ENCODE measurements at regions not wholly inside any gene's neighbourhood (a gene's known extent, or its start where the extent isn't known, plus 50 kb on each side); places are given as distances from the start of the nearest gene placed in this dataset.

GRCh38 chr5:88545338-88545737 lies 276.7 kb upstream of the TMEM161B start:
- CTCF ChIA-PET, result no interaction called here
- H3K4me3 ChIP-seq (ENCODE audit: low read depth, low read length), result no peak overlapping the region
- POLR2A ChIA-PET, result no interaction called here
- no peaks in the 10 kb centered on the region for H3K27me3 ChIP-seq (ENCODE audit: control insufficient read depth, insufficient read depth, low read length)
- H3K36me3 ChIP-seq (ENCODE audit: control insufficient read depth, insufficient read depth, low read length), result no peaks in the 10 kb centered on the region
- no peak for TF ChIP-seq CTCF (IDR thresholded peaks at IDR 0.05; ENCODE audit: insufficient read depth, low read depth, low read length)
- no peak for DNase-seq (ENCODE audit: low read depth)

- ChIA-PET POLR2A (no interaction called here), CTCF (no interaction called here)
Measured at GRCh38 chr5:88544671-88545070, 276.0 kb upstream of the TMEM161B start.

GRCh38 chr5:88544136-88544645 lies 275.5 kb upstream of the TMEM161B start:
- no peaks in the 10 kb centered on the region for H3K36me3 ChIP-seq (ENCODE audit: control insufficient read depth, insufficient read depth, low read length)
- no peak overlapping the region for H3K4me3 ChIP-seq (ENCODE audit: low read depth, low read length)
- no peak for DNase-seq (ENCODE audit: low read depth)
- CTCF ChIA-PET, result no interaction called here
- TF ChIP-seq CTCF (IDR thresholded peaks at IDR 0.05; ENCODE audit: insufficient read depth, low read depth, low read length), result no peak
- POLR2A ChIA-PET, result no interaction called here
- no peaks in the 10 kb centered on the region for H3K27me3 ChIP-seq (ENCODE audit: control insufficient read depth, insufficient read depth, low read length)

More at GRCh38 chr5:88544671-88545070, 276.0 kb upstream of the TMEM161B start:
- DNase-seq (ENCODE audit: low read depth), result no peak
- no peaks in the 10 kb centered on the region for H3K36me3 ChIP-seq (ENCODE audit: control insufficient read depth, insufficient read depth, low read length)
- no peak overlapping the region for H3K4me3 ChIP-seq (ENCODE audit: low read depth, low read length)
- H3K27me3 ChIP-seq (ENCODE audit: control insufficient read depth, insufficient read depth, low read length), result no peaks in the 10 kb centered on the region
- no peak for TF ChIP-seq CTCF (IDR thresholded peaks at IDR 0.05; ENCODE audit: insufficient read depth, low read depth, low read length)

- CTCF ChIA-PET, result no interaction called here
- POLR2A ChIA-PET, result no interaction called here
- Histone ChIP-seq H3K36me3 (ENCODE audit: control insufficient read depth, insufficient read depth, low read length) (no peaks in the 10 kb centered on the region), H3K27me3 (ENCODE audit: control insufficient read depth, insufficient read depth, low read length) (no peaks in the 10 kb centered on the region), H3K4me3 (ENCODE audit: low read depth, low read length) (no peak overlapping the region)
- TF ChIP-seq CTCF (IDR thresholded peaks at IDR 0.05; ENCODE audit: insufficient read depth, low read depth, low read length), result no peak
- DNase-seq (ENCODE audit: low read depth), result no peak
Measured at GRCh38 chr5:88542786-88543185, 274.1 kb upstream of the TMEM161B start.

- CTCF ChIA-PET, result no interaction called here
- POLR2A ChIA-PET, result no interaction called here
- H3K36me3 ChIP-seq (ENCODE audit: control insufficient read depth, insufficient read depth, low read length), result no peaks in the 10 kb centered on the region
- no peak for DNase-seq (ENCODE audit: low read depth)
- no peak overlapping the region for H3K4me3 ChIP-seq (ENCODE audit: low read depth, low read length)
- TF ChIP-seq CTCF (IDR thresholded peaks at IDR 0.05; ENCODE audit: insufficient read depth, low read depth, low read length), result no peak
- no peaks in the 10 kb centered on the region for H3K27me3 ChIP-seq (ENCODE audit: control insufficient read depth, insufficient read depth, low read length)
Measured at GRCh38 chr5:88540471-88541115, 271.9 kb upstream of the TMEM161B start.
